KMS-11 (cell line): ENCODE measurements at regions not wholly inside any gene's neighbourhood (a gene's known extent, or its start where the extent isn't known, plus 50 kb on each side); places are given as distances from the start of the nearest gene placed in this dataset.

Source experiments
- H2AFZ ChIP-seq: fragments of 200-600 bp; sonication (generic); 2 replicates; pipeline ENCODE4 v1.6.1; 2016; ENCODE audit warnings: antibody characterized with exemption, mixed run types, low read depth
- H3K27ac ChIP-seq: fragments of 200-600 bp; sonication (generic); 2 replicates; pipeline ENCODE4 v1.6.1; 2016; ENCODE audit warnings: mild to moderate bottlenecking, mixed run types
- H3K27me3 ChIP-seq: fragments of 200-600 bp; sonication (generic); 2 replicates; pipeline ENCODE4 v1.6.1; 2017; ENCODE audit warnings: mild to moderate bottlenecking, low read depth, mixed run types, moderate library complexity; ENCODE audit not compliant: insufficient read depth
- H3K36me3 ChIP-seq: fragments of 200-600 bp; sonication (generic); 2 replicates; pipeline ENCODE4 v1.6.1; 2017; ENCODE audit warnings: mild to moderate bottlenecking, mixed run types; ENCODE audit not compliant: insufficient read depth
- H3K4me1 ChIP-seq: fragments of 200-600 bp; sonication (generic); 2 replicates; pipeline ENCODE4 v1.6.1; 2016; ENCODE audit warnings: mild to moderate bottlenecking, low read depth, mixed run types; ENCODE audit not compliant: poor library complexity, severe bottlenecking
- H3K4me2 ChIP-seq: fragments of 200-600 bp; sonication (generic); 2 replicates; pipeline ENCODE4 v1.7.0; 2016; ENCODE audit warnings: mild to moderate bottlenecking, mixed run types
- H3K4me3 ChIP-seq: fragments of 200-600 bp; sonication (generic); IDR thresholded peaks from 2 replicates; pipeline ENCODE4 v1.6.1; 2017; ENCODE audit warnings: low read depth, low read length, mixed read lengths; ENCODE audit not compliant: insufficient read depth
- H3K79me2 ChIP-seq: fragments of 200-600 bp; sonication (generic); 2 replicates; pipeline ENCODE4 v1.6.1; 2016; ENCODE audit warnings: low read depth, mixed run types; ENCODE audit not compliant: insufficient read depth
- H3K9ac ChIP-seq: fragments of 200-600 bp; sonication (generic); 2 replicates; pipeline ENCODE4 v1.6.1; 2016; ENCODE audit warnings: mild to moderate bottlenecking, mixed run types
- H4K20me1 ChIP-seq: fragments of 200-600 bp; sonication (generic); 2 replicates; pipeline ENCODE4 v1.6.1; 2016; ENCODE audit warnings: mild to moderate bottlenecking, mixed run types; ENCODE audit not compliant: insufficient read depth
- CTCF ChIP-seq: fragments of 200-600 bp; sonication (generic); conservative IDR thresholded peaks from 2 replicates; pipeline ENCODE4 v1.6.1; 2017; ENCODE audit warnings: low read depth, mild to moderate bottlenecking, antibody characterized with exemption, low read length, moderate library complexity, mixed read lengths

DNA sequence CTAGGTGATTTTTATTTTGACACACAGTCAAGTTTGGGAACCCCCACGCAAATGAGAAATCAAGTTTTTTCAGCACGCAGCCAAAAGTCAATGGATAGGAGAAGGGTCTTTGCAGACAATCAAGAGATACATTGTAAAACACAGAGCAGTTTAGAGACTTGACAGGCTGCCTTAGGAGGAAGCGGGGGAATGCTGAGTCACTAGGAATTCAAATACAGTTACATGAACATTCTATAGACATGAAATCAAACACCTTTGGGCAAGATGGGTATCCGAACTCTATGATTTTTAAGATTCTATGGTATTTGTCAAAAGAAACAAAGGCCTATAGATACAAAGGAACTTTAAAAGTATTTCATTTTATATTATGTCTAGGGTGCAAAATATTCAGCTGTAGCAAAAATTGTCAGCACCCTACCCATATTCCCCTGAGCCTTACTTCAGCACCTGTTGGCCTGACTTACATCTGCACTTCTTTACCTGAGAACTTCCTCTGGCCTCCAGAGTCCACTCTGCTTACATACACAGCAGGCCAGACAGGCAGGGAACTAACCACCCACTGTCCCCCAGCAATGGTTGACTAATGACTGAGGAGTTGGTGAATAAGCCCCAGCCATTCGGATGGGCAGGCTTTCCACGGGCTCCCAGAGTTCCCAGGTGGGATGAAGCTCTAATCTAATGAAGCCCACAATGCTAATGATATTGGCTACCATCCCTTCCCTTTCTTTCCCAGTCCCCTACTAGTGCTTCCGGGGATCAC lies 289.3 kb upstream of the RORA start:
- Histone ChIP-seq H3K9ac (no peak overlapping the region), H4K20me1 (no peaks in the 10 kb centered on the region), H3K27ac (no peak overlapping the region), H3K79me2 (no peaks in the 10 kb centered on the region), H3K27me3 (no peaks in the 10 kb centered on the region), H3K36me3 (no peaks in the 10 kb centered on the region), H3K4me2 (no peak overlapping the region), H3K4me1 (no peaks in the 10 kb centered on the region), H2AFZ (no peak overlapping the region), H3K4me3 (no peak overlapping the region)
- no peak for TF ChIP-seq CTCF

GRCh38 chr15:61517776-61518175 lies 288.7 kb upstream of the RORA start:
- H3K4me3 ChIP-seq = no peak overlapping the region
- no peaks in the 10 kb centered on the region for H3K36me3 ChIP-seq
- H3K27ac ChIP-seq = no peak overlapping the region
- TF ChIP-seq CTCF = no peak
- H3K27me3 ChIP-seq = no peaks in the 10 kb centered on the region
- H3K4me2 ChIP-seq = no peak overlapping the region
- no peak overlapping the region for H2AFZ ChIP-seq
- H3K79me2 ChIP-seq = no peaks in the 10 kb centered on the region
- no peak overlapping the region for H3K9ac ChIP-seq
- H3K4me1 ChIP-seq = no peaks in the 10 kb centered on the region
- no peaks in the 10 kb centered on the region for H4K20me1 ChIP-seq

- Histone ChIP-seq H4K20me1 (no peaks in the 10 kb centered on the region), H3K4me2 (no peak overlapping the region), H3K4me3 (no peak overlapping the region), H3K27me3 (no peaks in the 10 kb centered on the region), H3K36me3 (no peaks in the 10 kb centered on the region), H3K9ac (no peak overlapping the region), H3K4me1 (no peaks in the 10 kb centered on the region), H3K27ac (no peak overlapping the region), H2AFZ (no peak overlapping the region), H3K79me2 (no peaks in the 10 kb centered on the region)
- no peak for TF ChIP-seq CTCF
Measured at GRCh38 chr15:61517335-61517734, 288.2 kb upstream of the RORA start.

- Histone ChIP-seq H3K4me2 (no peak overlapping the region), H3K27ac (no peak overlapping the region), H3K27me3 (no peaks in the 10 kb centered on the region), H3K4me1 (no peaks in the 10 kb centered on the region), H3K36me3 (no peaks in the 10 kb centered on the region), H3K4me3 (no peak overlapping the region), H4K20me1 (no peaks in the 10 kb centered on the region), H2AFZ (no peak overlapping the region), H3K79me2 (no peaks in the 10 kb centered on the region), H3K9ac (no peak overlapping the region)
- TF ChIP-seq CTCF = no peak
Measured at GRCh38 chr15:61511756-61512155, 282.7 kb upstream of the RORA start.
